CD4-positive, CD25-positive, alpha-beta regulatory T cell (primary cell): ENCODE measurements at regions not wholly inside any gene's neighbourhood (a gene's known extent, or its start where the extent isn't known, plus 50 kb on each side); places are given as distances from the start of the nearest gene placed in this dataset.

Experiments used
- ATAC-seq, 2 donors: fragments of 150-1000 bp; cut with Tn5 transposase; one replicate each; pipeline ENCODE4 v1.10.0; 2021; ENCODE audit warnings: low read depth in 2 of 2, moderate number of reproducible peaks in 2 of 2, moderate library complexity in 1 of 2
- DNase-seq, 3 donors: peaks; one replicate each; pipeline versions ENCODE4 v3.0.0 to v3.0.0-alpha.2; 2012 to 2022; ENCODE audit warnings: mixed read lengths in 1 of 3
- H3K27ac ChIP-seq: one replicate; pipeline ENCODE4 v1.7.0; 2013; ENCODE audit warnings: mild to moderate bottlenecking, low read length; ENCODE audit not compliant: insufficient read depth, poor library complexity, severe bottlenecking
- H3K27me3 ChIP-seq: one replicate; pipeline ENCODE4 v1.7.0; 2013; ENCODE audit warnings: low read length; ENCODE audit not compliant: control insufficient read depth, insufficient read depth
- H3K36me3 ChIP-seq: one replicate; pipeline ENCODE4 v1.7.0; 2013; ENCODE audit warnings: mild to moderate bottlenecking, low read length, moderate library complexity; ENCODE audit not compliant: control insufficient read depth, insufficient read depth
- H3K4me1 ChIP-seq: 2 replicates; pipeline ENCODE4 v1.7.0; 2013; ENCODE audit warnings: mild to moderate bottlenecking, low read length; ENCODE audit not compliant: insufficient read depth, control insufficient read depth, poor library complexity, severe bottlenecking
- H3K4me3 ChIP-seq: one replicate; pipeline ENCODE4 v1.7.0; 2013; ENCODE audit warnings: low read depth, mild to moderate bottlenecking, low read length, moderate library complexity
- H3K9me3 ChIP-seq, 2 experiments: 1 replicate in 1 of 2; 2 replicates in 1 of 2; pipeline ENCODE4 v1.7.0; 2013; ENCODE audit warnings: low read length in 2 of 2, mild to moderate bottlenecking in 1 of 2, moderate library complexity in 1 of 2; ENCODE audit not compliant: control insufficient read depth in 2 of 2
- H3K27ac Mint-ChIP-seq, 3 donors: one replicate each; pipeline ENCODE4 v1.8.0; 2020 to 2022; ENCODE audit warnings: mild to moderate bottlenecking in 3 of 3, mixed read lengths in 3 of 3, moderate library complexity in 2 of 3
- H3K27me3 Mint-ChIP-seq: one replicate; pipeline ENCODE4 v1.8.0; 2022; ENCODE audit warnings: mild to moderate bottlenecking, mixed read lengths
- H3K36me3 Mint-ChIP-seq: one replicate; pipeline ENCODE4 v1.8.0; 2020; ENCODE audit warnings: mixed read lengths
- H3K4me1 Mint-ChIP-seq, 4 donors: one replicate each; pipeline ENCODE4 v1.8.0; 2020 to 2022; ENCODE audit warnings: mixed read lengths in 4 of 4, mild to moderate bottlenecking in 1 of 4
- H3K4me3 Mint-ChIP-seq, 4 donors: one replicate each; pipeline ENCODE4 v1.8.0; 2020 to 2022; ENCODE audit warnings: mild to moderate bottlenecking in 4 of 4, mixed read lengths in 4 of 4, moderate library complexity in 3 of 4
- H3K9me3 Mint-ChIP-seq, 7 donors: one replicate each; pipeline ENCODE4 v1.8.0; 2020 to 2022; ENCODE audit warnings: mixed read lengths in 7 of 7, mild to moderate bottlenecking in 3 of 7, moderate library complexity in 2 of 7

GRCh38 chr7:21356616-21357015 lies 71.3 kb upstream of the SP4 start:
- no peaks in the 10 kb centered on the region for H3K36me3 Mint-ChIP-seq
- H3K4me3 Mint-ChIP-seq, result peak overlapping the region in 2 of 4 donors; percentile 44 to 74
- Histone ChIP-seq H3K27me3 (no peaks in the 10 kb centered on the region), H3K27ac (peak overlapping the region; percentile 75), H3K36me3 (no peaks in the 10 kb centered on the region), H3K4me1 (peaks cover 85% of the 10 kb centered on the region), H3K4me3 (no peak overlapping the region), H3K9me3 (no peaks in the 10 kb centered on the region)
- H3K9me3 Mint-ChIP-seq, result peaks cover 0 to 2% (median 0%) of the 10 kb centered on the region in 7 donors
- ATAC-seq (no peak), DNase-seq (no peak)
- H3K27me3 Mint-ChIP-seq, result no peaks in the 10 kb centered on the region
- peak overlapping the region; percentile 63 to 87 (median 84) for H3K27ac Mint-ChIP-seq
- H3K4me1 Mint-ChIP-seq, result peaks cover 38 to 92% (median 75%) of the 10 kb centered on the region in 4 donors

GRCh38 chr7:21357151-21358097 lies 70.5 kb upstream of the SP4 start:
- Histone ChIP-seq H3K4me3 (no peak overlapping the region), H3K27me3 (no peaks in the 10 kb centered on the region), H3K36me3 (no peaks in the 10 kb centered on the region), H3K27ac (peak overlapping the region; percentile 52), H3K4me1 (peaks cover 79% of the 10 kb centered on the region), H3K9me3 (no peaks in the 10 kb centered on the region)
- DNase-seq (no peak), ATAC-seq (no peak)
- Mint-ChIP-seq H3K4me1 (peaks cover 43 to 91% (median 75%) of the 10 kb centered on the region in 4 donors), H3K36me3 (no peaks in the 10 kb centered on the region), H3K27ac (peak overlapping the region; percentile 81 to 86 (median 84)), H3K9me3 (peaks cover 0 to 1% (median 0%) of the 10 kb centered on the region in 7 donors), H3K4me3 (peak overlapping the region in 1 of 4 donors; percentile 53), H3K27me3 (no peaks in the 10 kb centered on the region)

- H3K4me3 Mint-ChIP-seq, result no peak overlapping the region
Measured at GRCh38 chr7:21358648-21359047, 69.2 kb upstream of the SP4 start.

GRCh38 chr7:21359163-21359562 lies 68.7 kb upstream of the SP4 start:
- no peak for ATAC-seq
- Mint-ChIP-seq H3K4me1 (peaks cover 31 to 75% (median 60%) of the 10 kb centered on the region in 4 donors), H3K27me3 (no peaks in the 10 kb centered on the region), H3K9me3 (peaks cover 0 to 1% (median 0%) of the 10 kb centered on the region in 7 donors), H3K36me3 (no peaks in the 10 kb centered on the region), H3K27ac (peak overlapping the region; percentile 6 to 57 (median 40)), H3K4me3 (no peak overlapping the region)
- H3K4me1 ChIP-seq, result peaks cover 62% of the 10 kb centered on the region
- H3K27ac ChIP-seq, result no peak overlapping the region
- H3K27me3 ChIP-seq, result no peaks in the 10 kb centered on the region
- H3K4me3 ChIP-seq, result no peak overlapping the region
- no peak for DNase-seq
- H3K9me3 ChIP-seq, result no peaks in the 10 kb centered on the region
- H3K36me3 ChIP-seq, result no peaks in the 10 kb centered on the region

More at GRCh38 chr7:21358648-21359047, 69.2 kb upstream of the SP4 start:
- Histone ChIP-seq H3K4me1 (peaks cover 67% of the 10 kb centered on the region), H3K36me3 (no peaks in the 10 kb centered on the region), H3K27me3 (no peaks in the 10 kb centered on the region), H3K9me3 (no peaks in the 10 kb centered on the region), H3K4me3 (no peak overlapping the region), H3K27ac (no peak overlapping the region)
- H3K36me3 Mint-ChIP-seq, result no peaks in the 10 kb centered on the region
- H3K27me3 Mint-ChIP-seq, result no peaks in the 10 kb centered on the region
- H3K9me3 Mint-ChIP-seq, result peaks cover 0 to 1% (median 0%) of the 10 kb centered on the region in 7 donors
- DNase-seq (no peak), ATAC-seq (no peak)
- H3K4me1 Mint-ChIP-seq, result peaks cover 35 to 79% (median 65%) of the 10 kb centered on the region in 4 donors
- H3K27ac Mint-ChIP-seq, result peak overlapping the region in 2 of 3 donors; percentile 38 to 57

GRCh38 chr7:21361413-21362125 lies 66.3 kb upstream of the SP4 start:
- H3K27ac ChIP-seq, result no peak overlapping the region
- H3K36me3 ChIP-seq, result no peaks in the 10 kb centered on the region
- H3K4me1 ChIP-seq, result peaks cover 40% of the 10 kb centered on the region
- no peaks in the 10 kb centered on the region for H3K9me3 ChIP-seq
- no peaks in the 10 kb centered on the region for H3K27me3 Mint-ChIP-seq
- peaks cover 32 to 69% (median 42%) of the 10 kb centered on the region in 4 donors for H3K4me1 Mint-ChIP-seq
- ATAC-seq, result no peak
- no peak overlapping the region for H3K4me3 ChIP-seq
- H3K4me3 Mint-ChIP-seq, result peak overlapping the region in 1 of 4 donors; percentile 13
- H3K36me3 Mint-ChIP-seq, result no peaks in the 10 kb centered on the region
- no peak for DNase-seq
- H3K27me3 ChIP-seq, result no peaks in the 10 kb centered on the region
- H3K27ac Mint-ChIP-seq, result peak overlapping the region in 2 of 3 donors; percentile 8 to 9
- H3K9me3 Mint-ChIP-seq, result peaks cover 0 to 4% (median 0%) of the 10 kb centered on the region in 7 donors

GRCh38 chr7:21364801-21365271 lies 63.0 kb upstream of the SP4 start:
- Mint-ChIP-seq H3K4me3 (no peak overlapping the region), H3K9me3 (peaks cover 0 to 4% (median 1%) of the 10 kb centered on the region in 7 donors), H3K27ac (no peak overlapping the region), H3K4me1 (peaks cover 19 to 49% (median 25%) of the 10 kb centered on the region in 4 donors), H3K36me3 (no peaks in the 10 kb centered on the region), H3K27me3 (no peaks in the 10 kb centered on the region)
- no peak for DNase-seq
- ATAC-seq, result no peak
- Histone ChIP-seq H3K27ac (no peak overlapping the region), H3K4me1 (peaks cover 8% of the 10 kb centered on the region), H3K9me3 (no peaks in the 10 kb centered on the region), H3K36me3 (no peaks in the 10 kb centered on the region), H3K4me3 (no peak overlapping the region), H3K27me3 (no peaks in the 10 kb centered on the region)

- H3K27ac Mint-ChIP-seq, result peak overlapping the region in 1 of 3 donors; percentile 64
- H3K4me1 ChIP-seq, result peaks cover 6% of the 10 kb centered on the region
- ATAC-seq, result no peak
- peaks cover 0 to 4% (median 1%) of the 10 kb centered on the region in 7 donors for H3K9me3 Mint-ChIP-seq
- H3K36me3 ChIP-seq, result no peaks in the 10 kb centered on the region
- no peak overlapping the region for H3K4me3 Mint-ChIP-seq
- H3K4me3 ChIP-seq, result no peak overlapping the region
- peaks cover 10 to 39% (median 25%) of the 10 kb centered on the region in 4 donors for H3K4me1 Mint-ChIP-seq
- H3K36me3 Mint-ChIP-seq, result no peaks in the 10 kb centered on the region
- H3K27ac ChIP-seq, result no peak overlapping the region
- no peaks in the 10 kb centered on the region for H3K9me3 ChIP-seq
- no peaks in the 10 kb centered on the region for H3K27me3 ChIP-seq
- no peaks in the 10 kb centered on the region for H3K27me3 Mint-ChIP-seq
- DNase-seq, result no peak
Measured at GRCh38 chr7:21365866-21366624, 61.8 kb upstream of the SP4 start.
